Left cardiac atrium (tissue), 4 donors: ENCODE measurements at regions not wholly inside any gene's neighbourhood (a gene's known extent, or its start where the extent isn't known, plus 50 kb on each side); places are given as distances from the start of the nearest gene placed in this dataset.
"Not testable (repeated sequence)": the region's sequence is repeated elsewhere in the genome, so short reads cannot be mapped to it uniquely, and the experiment has no call there.

ENCODE experiments used
- ATAC-seq, 2 donors: fragments of 200-7000 bp; cut with Tn5 transposase; one replicate each; pipeline ENCODE4 v1.9.1; 2020; ENCODE audit warnings: mild to moderate bottlenecking in 2 of 2, moderate library complexity in 2 of 2
- DNase-seq: peaks from one replicate; pipeline ENCODE4 v3.0.0-alpha.2; 2020
- intact Hi-C, 2 donors: fragments of 100-400 bp; cut with DNase I; formaldehyde crosslinking; loops; one replicate each; pipeline versions ENCODE4 v1.14.1 to v1.15.1; 2022 to 2023
- donor health status: DM: no; HTN: yes; CAD: no.
- donor health status: DM: no; HTN: yes; CAD: no; lungs with severe emphysema.
- donor health status: DM: yes; HTN: yes; CAD: no.
- donor health status: Dilated cardiomyopathy.

DNA sequence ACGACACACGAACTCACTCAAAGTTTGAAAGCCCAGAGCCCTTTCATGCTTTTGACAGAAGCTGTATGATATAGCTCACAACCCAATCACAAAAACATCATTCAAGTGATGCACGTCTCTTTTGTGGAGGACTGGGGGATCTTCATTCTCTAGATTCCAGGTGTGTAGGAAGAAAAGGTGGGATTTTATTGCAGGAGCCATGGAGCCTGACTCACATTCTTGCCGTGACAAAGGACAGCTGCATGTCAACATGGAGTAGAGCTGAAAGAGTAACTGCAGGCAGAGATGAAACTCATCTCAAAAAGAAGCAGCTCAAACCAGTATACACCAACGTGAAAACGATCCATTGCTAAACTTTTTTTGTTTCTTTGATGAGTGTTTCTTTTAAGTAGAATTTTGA lies 50.9 kb upstream of the PDE1A start:
- intact Hi-C loops, result no loop called here
- no peak for ATAC-seq
- no peak for DNase-seq

DNA sequence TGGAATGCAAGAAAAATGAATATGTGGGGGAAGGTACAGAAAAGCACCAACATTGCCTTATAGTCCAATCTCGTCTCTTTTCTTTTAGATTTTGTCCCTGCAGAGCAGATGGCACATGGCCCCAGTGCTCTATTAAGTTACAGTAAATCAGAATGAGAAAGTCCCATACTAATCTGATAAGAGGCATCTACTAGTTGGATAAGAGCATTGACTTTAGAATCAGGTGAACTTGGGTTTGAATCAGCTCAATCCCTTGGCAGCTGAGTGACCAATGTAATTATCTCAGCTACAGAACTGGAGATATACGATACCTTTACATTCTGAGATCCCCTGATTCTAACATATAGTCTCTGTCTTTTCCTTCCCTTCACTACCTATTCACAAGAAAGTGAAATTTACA lies 54.8 kb upstream of the PDE1A start:
- intact Hi-C loops, result no loop called here
- no peak for DNase-seq

DNA sequence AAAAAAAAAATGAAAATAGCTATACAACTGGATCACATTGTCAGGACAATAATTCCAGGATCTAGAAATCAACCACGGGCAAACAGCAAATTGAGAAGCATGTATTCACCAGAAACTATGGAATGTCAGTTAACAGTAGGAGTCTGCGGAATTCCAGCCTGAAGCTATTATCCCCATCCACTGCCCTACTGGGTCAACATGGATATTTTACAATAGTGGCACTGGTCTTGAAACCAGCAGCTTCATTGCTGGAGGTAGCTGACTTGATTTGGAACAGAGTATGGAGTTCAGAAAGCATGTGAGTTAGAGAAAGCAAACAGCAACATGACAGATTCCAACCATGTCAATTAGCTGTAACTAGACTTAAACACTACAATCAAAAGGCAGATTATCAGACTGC lies 55.7 kb upstream of the PDE1A start:
- intact Hi-C loops, result no loop called here
- no peak for ATAC-seq
- DNase-seq, result no peak

More for the DNA sequence above, 54.8 kb upstream of the PDE1A start:
- ATAC-seq, result no peak

DNA sequence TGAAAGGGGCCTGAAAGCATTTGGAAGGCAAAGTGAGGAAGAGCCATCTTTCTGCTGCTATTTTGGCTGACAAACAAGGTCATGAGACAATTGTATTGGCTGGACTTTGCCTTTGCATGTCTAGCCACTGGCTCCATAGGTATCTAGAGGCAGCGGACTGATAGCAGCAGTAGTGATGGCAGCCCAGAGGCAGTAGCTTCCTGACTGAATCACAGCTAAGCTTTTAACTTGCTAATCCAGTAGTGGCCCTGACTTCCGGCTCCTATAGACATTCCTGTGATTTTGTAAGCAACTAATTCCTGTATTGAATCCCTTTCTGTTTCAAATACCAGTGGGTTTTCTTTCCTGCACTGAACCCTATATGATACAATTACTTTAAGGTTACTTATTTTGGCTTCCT lies 69.8 kb upstream of the PDE1A start:
- ATAC-seq (no peak), DNase-seq (no peak)
- intact Hi-C loops, result no loop called here

DNA sequence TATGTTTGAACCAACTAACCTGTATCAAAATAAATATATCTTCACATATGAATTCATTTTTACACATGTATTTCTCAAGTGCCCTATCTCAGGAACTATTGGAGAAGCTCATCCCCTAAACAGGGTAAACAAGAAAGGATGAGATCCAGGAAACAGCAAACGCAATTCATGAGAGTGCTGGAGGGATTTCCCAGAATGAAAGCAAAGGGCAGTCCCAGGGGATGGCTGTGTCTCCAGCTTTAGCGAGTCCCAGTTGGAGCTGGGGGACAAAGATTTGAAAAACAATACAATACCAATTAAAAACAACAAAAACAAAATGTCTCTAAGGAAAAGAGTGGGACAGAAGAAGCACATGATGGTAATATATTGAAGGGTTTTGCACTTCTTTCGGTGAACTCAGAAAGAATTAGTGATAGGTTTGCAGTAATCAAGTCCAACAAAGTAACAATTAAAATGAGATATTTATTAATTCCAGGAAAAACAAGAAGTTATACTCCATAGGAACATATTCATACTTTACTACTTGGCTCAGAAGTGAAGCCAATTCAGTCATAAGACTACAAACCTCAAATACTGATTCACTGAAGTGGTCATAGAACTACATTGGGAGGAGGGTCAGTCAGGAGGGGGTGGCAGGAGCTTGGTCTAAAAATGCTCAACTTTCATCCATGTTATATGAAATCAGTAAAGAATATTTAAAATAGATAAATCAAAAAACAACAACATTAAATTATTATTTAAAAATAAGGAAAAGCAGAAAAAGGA lies 73.1 kb upstream of the PDE1A start:
- intact Hi-C loops, result no loop called here
- ATAC-seq (no peak), DNase-seq (peak; percentile 29)

GRCh38 chr2:182503886-182504285 lies 77.0 kb upstream of the PDE1A start:
- DNase-seq (no peak), ATAC-seq (no peak)
- intact Hi-C loops, result no loop called here

DNA sequence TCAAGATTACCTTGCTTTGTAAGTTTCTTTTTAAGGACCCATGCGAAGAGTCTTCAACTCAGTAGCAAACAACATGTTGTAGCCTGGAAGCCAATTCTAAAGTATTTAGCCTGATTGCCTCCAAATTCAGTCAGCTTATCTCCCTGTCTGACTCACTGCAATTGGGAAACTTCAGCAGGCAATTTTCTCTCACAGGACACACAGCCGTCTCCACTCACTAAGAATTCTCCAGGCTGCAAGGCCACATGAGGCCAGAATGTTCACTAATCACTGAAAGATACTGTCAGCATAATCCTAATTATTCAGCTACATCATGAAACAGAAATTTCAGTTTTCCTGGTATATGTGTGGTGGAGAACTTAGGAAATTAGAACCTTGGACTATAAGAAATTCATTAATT lies 78.1 kb upstream of the PDE1A start:
- intact Hi-C loops, result no loop called here
- ATAC-seq, result peak; percentile 94 to 98
- peak; percentile 51 for DNase-seq

- DNase-seq (no peak), ATAC-seq (peak; percentile 29 to 46)
- intact Hi-C loops, result no loop called here
These were observed 79.8 kb upstream of the PDE1A start for GRCh38 chr2:182506606-182507005.

DNA sequence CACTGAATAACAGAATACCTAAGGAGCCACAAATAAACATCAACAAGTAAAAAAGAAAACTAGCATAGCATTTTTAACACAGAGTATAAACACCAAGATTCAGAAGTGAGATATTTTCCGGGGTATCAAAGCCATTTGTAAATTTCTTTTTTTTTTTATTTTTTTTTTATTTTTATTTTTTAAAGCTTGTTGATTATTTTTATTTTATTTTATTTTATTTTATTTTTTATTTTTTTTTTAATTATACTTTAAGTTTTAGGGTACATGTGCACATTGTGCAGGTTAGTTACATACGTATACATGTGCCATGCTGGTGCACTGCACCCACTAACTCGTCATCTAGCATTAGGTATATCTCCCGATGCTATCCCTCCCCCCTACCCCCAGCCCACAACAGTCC lies 81.7 kb upstream of the PDE1A start:
- ATAC-seq, DNase-seq, intact Hi-C loops: not testable (repeated sequence)

DNA sequence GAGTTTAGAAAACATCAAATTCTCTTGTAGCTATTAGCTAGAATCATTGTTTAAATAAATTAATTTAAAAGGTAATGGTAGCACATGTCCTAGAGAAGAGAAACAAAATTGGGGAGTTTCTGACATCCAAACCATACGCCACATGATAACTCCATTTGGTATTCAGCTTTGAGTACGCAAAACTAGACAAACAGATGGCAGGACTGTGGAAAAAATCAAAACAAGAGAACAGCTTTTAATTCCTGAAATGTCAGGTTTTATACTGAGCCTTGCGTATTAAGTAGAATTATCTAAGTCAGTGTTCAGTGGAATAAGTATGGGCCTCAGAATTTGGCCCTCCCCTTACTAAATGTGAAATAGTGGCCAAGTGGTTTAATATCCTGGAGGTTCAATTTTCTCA lies 82.4 kb upstream of the PDE1A start:
- DNase-seq (no peak), ATAC-seq (no peak)
- intact Hi-C loops, result no loop called here

GRCh38 chr2:182521453-182522404 lies 94.9 kb upstream of the PDE1A start:
- DNase-seq, result no peak
- intact Hi-C loops, result no loop called here
- ATAC-seq, result no peak

GRCh38 chr2:182522405-182522896 lies 95.6 kb upstream of the PDE1A start:
- ATAC-seq (peak in 1 of 2 donors; percentile 38), DNase-seq (no peak)
- intact Hi-C loops, result no loop called here

DNA sequence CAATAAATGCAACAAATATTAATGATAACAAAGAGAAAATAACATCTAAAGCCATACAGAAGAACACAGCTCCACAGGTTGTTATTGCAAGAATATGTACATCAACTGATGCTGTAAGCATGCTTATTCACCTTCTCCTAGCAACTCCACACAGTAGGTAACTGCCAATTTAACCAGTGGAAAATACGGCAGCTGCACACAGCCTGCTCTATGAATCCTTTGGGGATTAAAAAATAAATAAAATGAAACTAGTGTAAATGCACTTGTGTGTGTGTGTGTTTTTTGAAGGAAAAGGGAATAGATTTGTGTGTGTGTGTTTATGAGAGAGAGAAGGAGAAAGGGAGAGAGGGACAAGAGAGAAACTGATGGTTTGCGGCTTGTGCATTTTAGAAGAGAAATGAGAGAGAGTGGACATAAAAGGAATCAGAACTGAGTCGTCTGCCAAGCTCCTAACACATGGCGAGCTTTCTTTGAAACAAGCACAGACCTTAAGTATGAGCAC lies 96.2 kb upstream of the PDE1A start:
- no peak for DNase-seq
- intact Hi-C loops, result no loop called here
- ATAC-seq, result peak in 1 of 2 donors; percentile 67

- ATAC-seq (no peak), DNase-seq (no peak)
- intact Hi-C loops, result no loop called here
These were observed 103.8 kb upstream of the PDE1A start for GRCh38 chr2:182530636-182531035.

DNA sequence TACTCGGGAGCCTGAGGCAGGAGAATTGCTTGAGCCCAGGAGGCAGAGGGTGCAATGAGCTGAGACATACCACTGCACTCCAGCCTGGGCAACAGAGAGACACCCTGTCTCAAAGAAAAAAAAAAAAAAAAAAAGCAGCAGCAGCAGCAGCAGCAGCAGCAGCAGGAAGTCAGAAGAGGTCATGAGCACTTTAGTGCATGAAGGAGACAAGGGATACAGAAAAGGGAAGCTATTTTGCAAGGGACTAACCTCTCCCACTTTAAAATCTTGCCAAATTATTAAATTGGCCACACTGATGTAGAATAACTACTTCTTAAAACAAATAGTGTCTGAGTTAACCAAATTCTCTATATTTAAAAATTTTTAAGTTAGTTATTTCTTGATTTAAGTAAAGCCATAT lies 113.4 kb upstream of the PDE1A start:
- ATAC-seq (peak; percentile 41 to 47), DNase-seq (no peak)
- intact Hi-C loops, result no loop called here

- ATAC-seq (no peak), DNase-seq (no peak)
- intact Hi-C loops, result no loop called here
These were observed 114.4 kb upstream of the PDE1A start for GRCh38 chr2:182541268-182541667.

DNA sequence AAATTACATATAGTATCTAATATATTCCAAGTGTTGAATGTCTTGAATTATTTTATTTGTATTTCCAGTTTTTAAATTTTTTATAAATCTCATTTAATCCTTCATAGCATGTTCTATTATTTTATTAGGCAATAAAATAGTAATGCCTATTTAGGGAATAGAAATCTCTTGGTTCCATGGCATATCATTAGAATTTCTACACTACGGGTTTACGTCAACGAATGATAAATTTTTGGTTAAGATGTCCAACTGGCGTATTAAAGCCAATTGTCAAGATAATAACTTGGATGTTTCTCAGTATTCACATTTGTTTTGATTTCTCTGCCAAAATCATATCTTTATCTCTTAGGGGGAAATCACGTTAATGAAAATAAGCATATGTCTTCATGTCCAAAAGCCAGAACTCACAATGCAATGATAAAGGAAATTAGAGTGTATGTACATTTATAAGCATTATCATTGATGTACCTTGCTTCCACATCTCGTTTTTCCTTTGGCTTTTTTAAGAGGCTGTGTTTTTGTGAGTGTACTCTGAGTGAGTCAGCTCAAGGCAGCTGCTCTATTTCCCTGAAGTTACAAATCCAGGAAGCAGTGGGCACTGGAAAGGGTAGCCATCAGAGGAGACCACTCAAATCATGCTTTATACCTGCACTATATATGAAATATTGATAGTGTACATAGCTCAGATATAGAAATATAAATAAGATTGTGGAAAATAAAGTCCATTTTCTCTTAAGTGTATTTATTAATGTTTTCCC lies 115.8 kb upstream of the PDE1A start:
- DNase-seq, result no peak
- peak; percentile 57 to 87 for ATAC-seq
- intact Hi-C loops, result no loop called here

DNA sequence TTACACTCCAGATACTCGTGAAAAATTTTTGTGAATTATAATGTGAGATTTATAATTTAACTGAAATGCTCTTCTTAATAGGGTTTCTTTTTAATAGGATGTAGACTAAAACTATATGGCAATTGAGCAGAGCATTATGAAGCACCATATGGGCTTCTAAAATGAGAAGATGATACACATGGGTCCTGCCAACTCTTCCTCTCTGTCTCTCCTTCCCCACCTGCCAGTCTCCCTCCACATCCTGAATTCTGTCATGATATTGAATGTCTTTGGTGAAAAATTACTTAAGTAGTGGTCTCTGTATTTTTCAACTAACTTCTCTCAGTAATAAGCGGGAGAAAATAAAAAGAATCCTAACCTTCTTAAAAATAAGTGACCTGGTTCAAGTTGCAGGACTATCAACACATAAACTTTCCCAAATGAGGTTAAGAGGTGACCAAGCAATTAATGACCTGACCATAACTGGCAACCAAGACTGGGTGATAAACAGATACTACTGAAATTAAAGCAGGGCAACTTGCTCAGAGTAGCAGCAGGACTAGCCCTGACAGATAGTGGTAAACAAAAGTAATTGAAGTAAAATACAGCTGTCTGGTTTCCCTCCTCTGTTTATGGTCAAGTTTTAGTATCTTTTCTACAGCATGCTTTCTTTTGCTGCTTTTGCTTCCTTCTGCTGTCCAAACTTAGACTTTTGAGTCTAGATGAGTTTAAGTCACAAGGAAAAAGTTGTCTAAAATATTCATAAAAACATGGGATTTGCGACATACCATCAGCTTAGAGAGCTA lies 117.1 kb upstream of the PDE1A start:
- ATAC-seq, result no peak
- intact Hi-C loops, result no loop called here
- DNase-seq, result no peak
